Activated CD4-positive, alpha-beta T cell treated with anti-CD3 and anti-CD28 coated beads, Interleukin-10, Interleukin-2, amounts not matched to agents 100 ng/mL and 50 ng/mL, durations not matched to agents 16 hours and 8 hours (primary cell): ENCODE measurements at regions not wholly inside any gene's neighbourhood (a gene's known extent, or its start where the extent isn't known, plus 50 kb on each side); places are given as distances from the start of the nearest gene placed in this dataset.

Experiments
- DNase-seq: peaks from one replicate; pipeline ENCODE4 v3.0.0-alpha.2; 2020

DNA sequence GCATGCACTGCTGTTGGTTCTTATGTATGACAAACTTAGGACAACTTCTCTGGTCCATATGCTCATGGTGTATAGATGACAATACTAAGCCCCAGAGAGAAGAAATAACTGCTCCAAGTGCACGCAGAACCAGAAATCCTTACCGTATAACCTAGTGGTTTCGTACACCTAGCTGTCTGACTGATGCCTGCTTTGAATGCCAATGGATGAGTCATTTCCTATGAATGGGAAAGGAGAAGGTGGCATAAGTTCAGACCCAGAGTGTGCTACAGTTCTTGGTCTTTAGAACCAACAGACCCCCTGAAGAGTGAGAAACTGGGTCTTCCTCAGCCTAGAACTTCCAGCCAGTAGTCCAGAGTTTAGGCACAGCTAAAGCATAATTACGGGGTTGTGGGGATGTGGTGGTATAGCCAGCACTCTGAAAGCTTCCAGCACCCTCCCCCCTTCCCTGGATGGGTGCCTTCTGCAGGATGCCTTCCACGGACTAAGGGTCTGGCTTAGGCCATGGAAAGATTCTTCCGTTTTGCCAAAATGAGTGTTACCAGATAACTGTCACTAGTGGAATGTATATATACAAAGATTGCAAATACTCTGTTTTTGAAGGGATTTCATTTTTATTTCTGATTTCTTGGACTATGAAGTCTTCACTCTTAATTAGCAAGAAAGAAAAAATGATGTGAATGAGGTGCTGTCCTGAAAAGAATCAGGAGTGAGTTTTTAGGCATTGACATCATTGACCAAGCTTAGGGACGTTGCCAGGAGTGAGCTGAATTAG, 84.6 kb upstream of the PACRGL start:
- no peak for DNase-seq

DNA sequence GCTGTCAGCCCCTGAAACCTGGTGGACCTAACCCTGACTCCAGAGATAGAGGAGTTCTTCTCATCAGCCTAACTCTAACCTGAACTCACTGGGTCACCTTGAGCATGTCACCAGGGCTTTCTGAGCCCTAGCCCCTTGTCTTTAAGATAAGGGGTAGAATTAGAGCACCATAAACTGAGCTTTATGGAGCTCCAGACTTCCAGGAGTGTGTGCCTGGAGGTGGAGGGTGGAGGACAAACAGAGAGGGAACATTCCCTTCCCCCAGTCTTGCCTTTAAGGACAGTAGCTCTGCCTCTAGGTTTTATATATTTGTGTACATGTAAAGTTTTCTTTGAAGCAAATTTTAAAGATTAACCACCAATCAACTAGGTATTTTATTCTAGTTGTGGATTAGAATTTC, 83.9 kb upstream of the PACRGL start:
- DNase-seq, result no peak

DNA sequence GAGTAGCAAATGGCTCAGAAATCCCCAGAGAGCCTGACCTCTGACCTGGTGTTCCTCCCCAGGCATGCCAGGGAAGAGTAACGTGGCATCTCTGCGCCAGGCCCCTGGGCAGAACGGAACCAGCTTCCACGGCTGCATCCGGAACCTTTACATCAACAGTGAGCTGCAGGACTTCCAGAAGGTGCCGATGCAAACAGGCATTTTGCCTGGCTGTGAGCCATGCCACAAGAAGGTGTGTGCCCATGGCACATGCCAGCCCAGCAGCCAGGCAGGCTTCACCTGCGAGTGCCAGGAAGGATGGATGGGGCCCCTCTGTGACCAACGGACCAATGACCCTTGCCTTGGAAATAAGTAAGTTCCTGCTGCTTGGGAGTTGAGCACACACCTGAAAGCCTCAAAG, 83.4 kb upstream of the PACRGL start:
- no peak for DNase-seq

DNA sequence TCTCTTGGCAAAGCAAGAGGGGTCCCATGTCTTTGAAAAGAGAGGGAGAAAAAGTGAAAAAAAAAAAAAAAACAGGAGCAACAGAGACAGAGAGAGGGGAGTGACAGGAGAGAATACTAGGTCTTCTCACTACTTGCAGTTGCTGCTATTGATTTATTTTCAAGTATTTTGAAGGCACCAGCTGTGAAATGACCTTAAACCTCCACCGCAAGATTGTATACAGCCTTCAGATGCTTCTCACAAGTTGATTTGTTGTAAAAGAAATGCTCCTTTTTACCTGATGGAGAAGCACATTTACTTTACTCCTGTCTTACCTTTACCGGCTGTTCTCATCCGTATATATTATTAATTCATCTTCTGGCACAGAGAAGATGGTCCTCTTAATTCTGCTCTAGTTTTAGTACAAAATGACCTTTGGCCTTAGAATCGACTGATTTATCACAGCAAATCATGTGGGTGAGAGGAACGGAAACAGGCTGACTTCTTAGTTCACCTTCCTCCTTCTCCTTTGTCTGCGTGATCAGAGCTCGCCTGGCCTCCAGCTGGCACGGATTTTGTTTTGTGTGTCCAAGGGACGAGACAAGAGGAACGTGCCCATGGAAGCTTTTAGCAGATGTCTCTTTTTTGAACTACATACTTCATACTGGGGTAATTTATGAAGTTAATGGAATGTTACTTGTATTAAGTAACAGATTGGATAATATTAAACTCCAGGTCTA, 82.4 kb upstream of the PACRGL start:
- no peak for DNase-seq

GRCh38 chr4:20618731-20619130, 81.5 kb upstream of the PACRGL start:
- no peak for DNase-seq

GRCh38 chr4:20621476-20621875, 78.8 kb upstream of the PACRGL start:
- no peak for DNase-seq

DNA sequence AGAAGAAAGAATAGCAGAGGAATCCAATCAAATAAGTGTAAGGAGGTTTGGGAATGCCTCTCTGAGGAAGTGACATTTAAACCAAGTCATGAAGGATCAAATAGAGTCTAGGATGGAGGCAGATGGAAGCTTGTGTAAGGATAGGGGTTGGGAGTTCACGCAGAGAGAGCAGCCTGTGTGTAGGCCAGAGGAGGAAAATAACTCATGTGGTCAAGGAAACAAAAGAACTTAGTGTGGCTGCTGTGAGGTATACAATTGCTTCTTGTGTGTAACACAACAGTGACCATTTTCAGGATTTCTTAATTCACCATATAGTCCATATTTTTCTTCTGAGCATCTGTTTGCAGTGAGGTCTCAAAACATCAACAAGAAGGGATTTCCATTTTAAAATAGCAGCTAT, 77.6 kb upstream of the PACRGL start:
- DNase-seq, result no peak

DNA sequence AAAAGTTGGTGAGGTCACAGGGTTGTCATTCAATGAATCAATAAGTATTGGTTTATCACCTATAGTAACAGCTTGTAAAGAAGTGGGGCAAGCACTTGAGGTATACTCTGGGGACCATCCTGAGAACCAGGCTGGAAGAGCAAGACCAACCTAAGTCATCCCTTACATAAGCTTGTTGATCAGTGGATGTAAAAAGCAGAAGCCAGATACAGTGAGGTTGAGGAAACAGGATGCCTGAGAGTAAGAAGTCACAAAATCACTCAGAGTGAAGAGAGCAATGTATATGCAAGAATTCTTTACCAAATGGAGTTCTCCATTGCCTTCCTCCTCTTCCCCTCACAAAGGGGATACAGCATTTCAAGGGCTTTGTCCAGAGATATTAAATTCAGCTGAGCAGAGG, 76.3 kb upstream of the PACRGL start:
- DNase-seq, result no peak

GRCh38 chr4:20624793-20625374, 75.4 kb upstream of the PACRGL start:
- no peak for DNase-seq

- no peak for DNase-seq
These were observed 74.8 kb upstream of the PACRGL start for GRCh38 chr4:20625426-20625825.

DNA sequence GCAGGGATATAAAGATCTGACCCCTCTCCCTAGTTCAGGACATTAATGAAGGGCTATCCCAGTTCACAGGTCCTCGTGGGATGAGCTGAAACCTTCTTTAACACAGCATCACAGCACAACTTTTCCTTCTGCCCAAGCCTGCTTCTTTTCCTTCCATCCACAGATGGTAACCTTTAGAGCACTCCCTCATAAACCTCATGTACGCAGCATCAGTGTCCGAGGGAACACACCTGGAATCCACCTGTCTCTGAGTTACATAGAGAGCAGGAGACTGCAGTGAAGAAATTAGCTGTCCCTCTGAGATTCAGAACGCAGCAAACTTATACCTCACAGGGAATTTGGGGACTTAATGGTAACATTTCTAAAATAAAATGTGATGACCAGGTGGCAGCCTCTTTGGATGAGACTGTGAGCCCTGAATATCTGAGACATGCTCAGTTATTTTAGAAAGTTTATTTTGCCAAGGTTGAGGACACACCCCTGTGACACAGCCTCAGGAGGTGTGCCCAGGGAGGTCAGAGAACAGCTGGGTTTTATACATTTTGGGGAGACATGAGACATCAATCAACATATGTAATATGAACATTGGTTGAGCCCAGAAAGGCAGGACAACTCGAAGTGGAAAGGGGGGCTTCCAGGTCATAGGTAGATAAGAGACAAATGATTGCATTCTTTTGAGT, 73.8 kb upstream of the PACRGL start:
- DNase-seq, result no peak

DNA sequence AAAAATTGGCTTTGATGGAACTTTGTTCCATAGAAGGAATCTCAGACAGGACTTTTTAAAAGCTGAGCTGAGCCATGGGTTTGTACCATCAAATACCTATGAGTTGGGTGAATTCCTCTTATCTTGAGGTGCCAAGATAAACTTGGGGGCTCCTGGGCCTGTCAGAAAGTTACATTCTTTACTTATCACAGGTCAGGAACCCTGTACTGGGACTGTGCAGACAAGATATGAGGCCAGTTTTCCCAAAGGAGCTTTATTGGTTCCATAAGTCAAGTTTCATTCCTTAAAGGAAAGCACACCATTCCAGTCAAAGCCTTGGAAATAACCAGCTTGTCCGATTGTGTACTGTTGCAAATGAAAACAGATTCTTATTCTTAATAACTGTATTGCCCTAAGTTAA, 72.4 kb upstream of the PACRGL start:
- no peak for DNase-seq

GRCh38 chr4:20629186-20630106, 70.8 kb upstream of the PACRGL start:
- no peak for DNase-seq

GRCh38 chr4:20638825-20639224, 61.4 kb upstream of the PACRGL start:
- DNase-seq, result no peak

GRCh38 chr4:20639346-20639745, 60.9 kb upstream of the PACRGL start:
- DNase-seq, result no peak

DNA sequence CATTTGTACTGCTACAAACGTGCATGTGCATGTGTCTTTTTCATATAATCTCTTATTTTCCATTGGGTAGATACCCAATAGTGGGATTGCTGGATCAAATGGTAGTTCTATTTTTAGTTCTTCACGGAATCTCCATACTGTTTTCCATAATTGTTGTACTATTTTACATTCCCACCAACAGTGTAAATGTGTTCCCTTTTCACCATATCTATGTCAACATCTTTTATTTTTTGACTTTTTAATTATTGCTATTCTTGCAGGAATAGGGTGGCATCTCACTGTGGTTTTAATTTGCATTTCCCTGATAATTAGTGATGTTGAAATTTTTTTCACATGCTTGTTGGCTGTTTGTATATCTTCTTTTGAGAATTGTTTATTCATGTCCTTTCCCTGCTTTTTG, 59.3 kb upstream of the PACRGL start:
- no peak for DNase-seq

- DNase-seq, result no peak
These were observed 58.3 kb upstream of the PACRGL start for GRCh38 chr4:20641976-20642375.

DNA sequence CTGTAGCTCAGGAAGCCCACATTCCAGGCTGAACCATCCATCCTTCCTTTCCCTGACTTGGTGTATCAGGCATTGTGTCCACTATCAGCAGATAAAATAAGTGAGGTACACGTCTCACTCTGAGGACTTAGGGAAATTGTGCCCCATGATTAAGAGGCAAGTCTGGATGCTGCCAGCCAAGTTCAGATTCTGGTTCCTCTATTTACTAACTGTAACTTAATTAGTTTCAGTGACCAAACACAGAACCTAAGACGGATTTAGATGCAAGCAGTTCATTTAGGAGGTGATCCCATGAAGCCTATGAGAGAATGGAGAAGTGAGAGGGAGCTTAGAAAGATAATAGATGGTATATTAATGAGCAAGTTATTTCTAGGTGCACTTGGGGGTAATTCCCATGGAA, 56.6 kb upstream of the PACRGL start:
- no peak for DNase-seq

- DNase-seq, result no peak
These were observed 55.0 kb upstream of the PACRGL start for GRCh38 chr4:20645236-20645635.

DNA sequence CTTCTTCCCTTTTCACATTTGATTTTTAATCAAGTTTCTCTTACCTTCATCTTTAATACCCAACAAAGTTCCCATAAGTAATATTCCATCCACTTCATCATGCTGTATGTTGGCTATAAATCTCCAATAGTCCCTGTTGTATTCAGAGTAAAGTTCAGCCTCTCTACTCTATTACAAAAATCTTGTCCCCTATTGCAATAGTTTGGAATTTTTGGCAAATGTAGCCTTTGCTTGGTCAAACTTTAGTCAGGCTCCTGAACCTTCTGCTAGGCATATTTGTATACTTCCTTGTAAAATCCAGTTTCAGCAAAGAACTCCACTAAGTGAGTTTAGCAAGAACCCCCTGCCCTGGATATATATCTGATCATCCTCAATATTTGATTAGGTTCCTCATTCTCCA, 54.0 kb upstream of the PACRGL start:
- DNase-seq, result no peak
